K562 (cell line): ENCODE measurements at regions not wholly inside any gene's neighbourhood (a gene's known extent, or its start where the extent isn't known, plus 50 kb on each side); places are given as distances from the start of the nearest gene placed in this dataset.

Experiments
- ATAC-seq: fragments of 200-7000 bp; cut with Tn5 transposase; 3 replicates; pipeline ENCODE4 v1.9.1; 2020; ENCODE audit warnings: moderate library complexity
- BruUV-seq: library from RNA; stranded (reverse); fragments of 400-500 nt; replicated peaks from 2 replicates; lab custom pipeline; 2021; lab: Mats Ljungman, UMichigan
- CTCF ChIA-PET: fragments of 300-600 bp; formaldehyde crosslinking; extraction: SDS; loops from one replicate; lab custom pipeline; 2021; ENCODE audit warnings: low intra/inter-chr PET ratio; lab: Yijun Ruan, JAX
- POLR2A ChIA-PET: fragments of 300-600, 350-650 bp; sonication (Branson Sonifier 250); formaldehyde crosslinking; extraction: SDS; loops from one replicate; lab custom pipeline; 2021; ENCODE audit warnings: antibody characterized with exemption, inconsistent platforms; lab: Yijun Ruan, JAX
- DNase-seq, 4 experiments: peaks; one replicate each; pipeline versions ENCODE4 v3.0.0 to v3.0.0-alpha.2; 2011 to 2018; ENCODE audit warnings: low spot score in 3 of 4, mixed read lengths in 3 of 4; ENCODE audit errors: extremely low read depth in 1 of 4
- FAIRE-seq: peaks from 2 replicates; lab custom pipeline; 2011; peaks lifted over from hg19 to GRCh38; lab: Jason Lieb, UNC
- H2AFZ ChIP-seq: 2 replicates; pipeline ENCODE4 v1.6.0; 2011; ENCODE audit warnings: low read depth, low read length, control low read depth, inconsistent platforms
- H3K27ac ChIP-seq: fragments of 200-600 bp; 3 replicates; pipeline ENCODE4 v1.8.0; 2011; ENCODE audit warnings: low read depth, mild to moderate bottlenecking, control low read depth, inconsistent platforms, low read length, moderate library complexity, mixed read lengths; ENCODE audit errors: extremely low read depth
- H3K27me3 ChIP-seq, 2 experiments: fragments of 300-600 bp in 1 of 2; 2 replicates in 1 of 2; 3 replicates in 1 of 2; pipeline versions ENCODE4 v1.6.0 to v1.8.0; 2011; ENCODE audit warnings: inconsistent platforms in 2 of 2, low read length in 2 of 2, mild to moderate bottlenecking in 1 of 2, mixed read lengths in 1 of 2, moderate library complexity in 1 of 2; ENCODE audit not compliant: control insufficient read depth in 2 of 2, insufficient read depth in 2 of 2
- H3K36me3 ChIP-seq: fragments of 300-600 bp; 3 replicates; pipeline ENCODE4 v1.8.0; 2011; ENCODE audit warnings: mild to moderate bottlenecking, low read length, inconsistent platforms; ENCODE audit not compliant: control insufficient read depth, insufficient read depth
- H3K4me1 ChIP-seq, 2 experiments: fragments of 200-600 bp in 1 of 2; replicated peaks in 1 of 2; 2 replicates in 1 of 2; 3 replicates in 1 of 2; pipeline versions ENCODE4 v1.5.1 to v1.8.0; 2011; ENCODE audit warnings: inconsistent platforms in 2 of 2, low read length in 2 of 2, mild to moderate bottlenecking in 1 of 2, mixed read lengths in 1 of 2, moderate library complexity in 1 of 2; ENCODE audit not compliant: control insufficient read depth in 2 of 2, insufficient read depth in 2 of 2
- H3K4me2 ChIP-seq: 2 replicates; pipeline ENCODE4 v1.6.1; 2011; ENCODE audit warnings: low read length, control low read depth, inconsistent platforms, mixed read lengths; ENCODE audit not compliant: insufficient read depth
- H3K4me3 ChIP-seq: fragments of 200-600 bp; sonication (generic), shearing (Covaris generic); 2 replicates; pipeline ENCODE4 v1.5.1; 2016; ENCODE audit warnings: control low read depth, inconsistent platforms
- H3K79me2 ChIP-seq: fragments of 200-600 bp; 3 replicates; pipeline ENCODE4 v1.8.0; 2011; ENCODE audit warnings: low read length, inconsistent platforms; ENCODE audit not compliant: control insufficient read depth, insufficient read depth
- H3K9ac ChIP-seq, 2 experiments: 2 replicates each; pipeline versions ENCODE4 v1.6.0 to v1.6.1; 2011; ENCODE audit warnings: low read depth in 2 of 2, low read length in 2 of 2, control low read depth in 1 of 2, inconsistent platforms in 1 of 2, mild to moderate bottlenecking in 1 of 2, mixed read lengths in 1 of 2; ENCODE audit not compliant: insufficient read depth in 1 of 2
- H3K9me1 ChIP-seq: one replicate; pipeline ENCODE4 v1.6.0; 2011; ENCODE audit warnings: inconsistent platforms, mild to moderate bottlenecking, low read length, moderate library complexity; ENCODE audit not compliant: control insufficient read depth, insufficient read depth
- H3K9me3 ChIP-seq: replicated peaks from 2 replicates; pipeline ENCODE4 v1.5.1; 2011; ENCODE audit warnings: low read depth, low read length, inconsistent platforms; ENCODE audit not compliant: control insufficient read depth, insufficient read depth
- H4K20me1 ChIP-seq: replicated peaks from 2 replicates; pipeline ENCODE4 v1.6.1; 2011; ENCODE audit warnings: low read length, inconsistent platforms, mixed read lengths; ENCODE audit not compliant: control insufficient read depth, insufficient read depth
- BCL6 ChIP-seq: fragments of 250-450 bp; sonication (Bioruptor Pico); IDR thresholded peaks from 2 replicates; pipeline ENCODE4 v1.4.0; 2020
- EGR1 ChIP-seq: fragments of 450-650 bp; conservative IDR thresholded peaks from 2 replicates; pipeline ENCODE4 v1.6.1; 2017; ENCODE audit warnings: mild to moderate bottlenecking
- ELF1 ChIP-seq: fragments of 200-800 bp; sonication (Bioruptor generic); IDR thresholded peaks from 2 replicates; pipeline ENCODE4 v1.6.1; 2016; ENCODE audit warnings: missing genetic modification characterization, missing compliant biosample characterization
- ETV6 ChIP-seq, 3 experiments: fragments of 150-350 bp in 1 of 3; sonication (generic) in 1 of 3; formaldehyde crosslinking in 1 of 3; IDR thresholded peaks; 2 replicates each; pipeline versions ENCODE4 v1.6.1 to v1.8.0; 2014 to 2022; ENCODE audit warnings: borderline replicate concordance in 2 of 3, low read depth in 2 of 3, antibody characterized with exemption in 1 of 3, low read length in 1 of 3, mild to moderate bottlenecking in 1 of 3, missing genetic modification reagents in 1 of 3
- HMG20B ChIP-seq: fragments of 250-450 bp; sonication (Bioruptor Pico); IDR thresholded peaks from 2 replicates; pipeline ENCODE4 v1.5.0; 2021; ENCODE audit warnings: mild to moderate bottlenecking
- HNRNPUL1 ChIP-seq: fragments of 200-400 bp; formaldehyde crosslinking; IDR thresholded peaks from 2 replicates; pipeline ENCODE4 v1.6.1; 2017; ENCODE audit warnings: low read length
- KDM2B ChIP-seq: fragments of 250-450 bp; sonication (Bioruptor Pico); IDR thresholded peaks from 2 replicates; pipeline ENCODE4 v1.8.0; 2021; ENCODE audit warnings: mild to moderate bottlenecking, moderate library complexity
- MTF1 ChIP-seq: fragments of 250-450 bp; sonication (Bioruptor Pico); IDR thresholded peaks from 2 replicates; pipeline ENCODE4 v1.9.0; 2021; ENCODE audit warnings: moderate library complexity, mild to moderate bottlenecking, inconsistent platforms, borderline replicate concordance
- USF1 ChIP-seq: sonication (generic); formaldehyde crosslinking; IDR thresholded peaks from 2 replicates; pipeline ENCODE4 v1.9.0; 2022; ENCODE audit warnings: mild to moderate bottlenecking, missing genetic modification reagents
- XRCC3 ChIP-seq: fragments of 450-650 bp; IDR thresholded peaks from 2 replicates; pipeline ENCODE4 v1.6.1; 2017; ENCODE audit warnings: mild to moderate bottlenecking, moderate library complexity
- ZNF324 ChIP-seq: fragments of 250-450 bp; sonication (Bioruptor Pico); IDR thresholded peaks from 2 replicates; pipeline ENCODE4 v1.4.0; 2020; ENCODE audit warnings: mild to moderate bottlenecking
- ZNF347 ChIP-seq: fragments of 450-650 bp; formaldehyde crosslinking; IDR thresholded peaks from 2 replicates; pipeline ENCODE4 v1.4.0; 2020; ENCODE audit warnings: low read depth, mild to moderate bottlenecking, moderate library complexity
- ZNF518B ChIP-seq: fragments of 250-450 bp; sonication (Bioruptor Pico); IDR thresholded peaks from 2 replicates; pipeline ENCODE4 v1.5.0; 2021; ENCODE audit warnings: mild to moderate bottlenecking, moderate library complexity
- ZNF766 ChIP-seq: fragments of 200-800 bp; sonication (Bioruptor generic); conservative IDR thresholded peaks from 2 replicates; pipeline ENCODE4 v1.6.1; 2016; ENCODE audit warnings: missing genetic modification characterization, missing compliant biosample characterization
- WGBS: fragments of 100-300 bp; shearing (Covaris generic); methylation state at CpG from one replicate; pipeline ENCODE4 v1.1.6; 2016; ENCODE audit warnings: low coverage, mixed read lengths; ENCODE audit not compliant: insufficient coverage; ENCODE audit errors: missing lambda C conversion rate; 5-methylcytosine and 5-hydroxymethylcytosine counted together
- in situ Hi-C: fragments of 300-500 bp; cut with MboI; formaldehyde crosslinking; loops from 4 replicates; pipeline ENCODE4 v1.15.0; 2018; ENCODE audit warnings: inconsistent platforms, mixed read lengths
- intact Hi-C: fragments of 100-400 bp; cut with micrococcal nuclease; formaldehyde crosslinking; loops from 2 replicates; pipeline ENCODE4 v1.14.2; 2022

- no peak for ATAC-seq
Measured at GRCh38 chr13:44267980-44268379, 105.6 kb upstream of the SERP2 start.

GRCh38 chr13:44268980-44269379 is 104.6 kb upstream of the SERP2 start:
- no peaks in the 10 kb centered on the region; a peak in 1 of 5 replicates for H3K27me3 ChIP-seq
- ChIA-PET CTCF (no interaction called here), POLR2A (no interaction called here)
- no peak overlapping the region for H3K27ac ChIP-seq
- no peaks in the 10 kb centered on the region for H3K9me1 ChIP-seq
- H2AFZ ChIP-seq: no peak overlapping the region
- no peak for ATAC-seq
- H3K79me2 ChIP-seq: no peaks in the 10 kb centered on the region
- no peak overlapping the region for H3K4me3 ChIP-seq
- no peak overlapping the region for H3K4me2 ChIP-seq
- no peaks in the 10 kb centered on the region for H3K36me3 ChIP-seq
- intact Hi-C loops (no loop called here), in situ Hi-C loops (no loop called here)
- FAIRE-seq: no peak
- H3K9ac ChIP-seq: no peak overlapping the region
- no peaks in the 10 kb centered on the region for H4K20me1 ChIP-seq
- DNase-seq: no peak
- no peaks in the 10 kb centered on the region for H3K9me3 ChIP-seq
- no TSS peak for BruUV-seq
- peaks cover 0 to 23% of the 10 kb centered on the region in 2 experiments; a peak in 4 of 5 replicates for H3K4me1 ChIP-seq
- TF ChIP-seq ELF1 (no peak), XRCC3 (no peak), USF1 (CRISPR knock-in tag) (no peak), ZNF324 (no peak), KDM2B (CRISPR knock-in tag) (no peak), HMG20B (CRISPR knock-in tag) (no peak), ZNF518B (no peak), ZNF766 (CRISPR knock-in tag) (no peak)

More at GRCh38 chr13:44267980-44268379, 105.6 kb upstream of the SERP2 start:
- no peaks in the 10 kb centered on the region for H3K36me3 ChIP-seq
- no peaks in the 10 kb centered on the region for H4K20me1 ChIP-seq
- TF ChIP-seq ZNF347 (CRISPR knock-in tag): no peak
- no peak for TF ChIP-seq BCL6 (CRISPR knock-in tag)
- TF ChIP-seq MTF1: no peak
- no peak for TF ChIP-seq ETV6 (IDR thresholded peaks at IDR 0.05; ENCODE audit: borderline replicate concordance in 1 of 2, low read depth in 2 of 2, low read length in 1 of 2)
- TF ChIP-seq ETV6 (CRISPR knock-in tag; IDR thresholded peaks at IDR 0.05; ENCODE audit: borderline replicate concordance): no peak
- TF ChIP-seq EGR1: no peak
- TF ChIP-seq HNRNPUL1: no peak
- POLR2A ChIA-PET: no interaction called here
- no peak overlapping the region for H2AFZ ChIP-seq
- CTCF ChIA-PET: no interaction called here
- DNase-seq (no peak), FAIRE-seq (no peak)
- H3K9me1 ChIP-seq: no peaks in the 10 kb centered on the region
- in situ Hi-C loops (no loop called here), intact Hi-C loops (no loop called here)
- H3K9me3 ChIP-seq: no peaks in the 10 kb centered on the region
- H3K4me1 ChIP-seq: peaks cover 0 to 22% of the 10 kb centered on the region in 2 experiments; a peak in 4 of 5 replicates
- H3K4me3 ChIP-seq: no peak overlapping the region
- H3K9ac ChIP-seq: no peak overlapping the region
- no peak overlapping the region for H3K4me2 ChIP-seq
- no peaks in the 10 kb centered on the region; a peak in 1 of 5 replicates for H3K27me3 ChIP-seq
- H3K79me2 ChIP-seq: no peaks in the 10 kb centered on the region
- 26% methylated on average over 4 of the region's 4 CpGs for WGBS
- BruUV-seq: no TSS peak
- H3K27ac ChIP-seq: no peak overlapping the region
